Endothelial cell of umbilical vein (primary cell): ENCODE measurements at regions not wholly inside any gene's neighbourhood (a gene's known extent, or its start where the extent isn't known, plus 50 kb on each side); places are given as distances from the start of the nearest gene placed in this dataset.

ENCODE experiments used
- BruUV-seq: library from RNA; stranded (reverse); fragments of 400-500 nt; replicated peaks from 2 replicates; lab custom pipeline; 2021; lab: Mats Ljungman, UMichigan
- CTCF ChIA-PET: fragments of 300-600, 350-600 bp; sonication (Branson Sonifier 250); formaldehyde crosslinking; loops from one replicate; lab custom pipeline; 2021; ENCODE audit warnings: antibody characterized with exemption, inconsistent platforms; lab: Charles Lee
- POLR2A ChIA-PET: fragments of 300-600, 350-600 bp; sonication (Branson Sonifier 250); formaldehyde crosslinking; loops from one replicate; lab custom pipeline; 2021; ENCODE audit warnings: antibody characterized with exemption, inconsistent platforms; lab: Charles Lee
- DNase-seq: peaks from one replicate; pipeline ENCODE4 v3.0.0-alpha.2; 2011; ENCODE audit warnings: low read depth, low spot score
- FAIRE-seq: peaks from 2 replicates; lab custom pipeline; 2011; peaks lifted over from hg19 to GRCh38; lab: Jason Lieb, UNC
- H2AFZ ChIP-seq: 2 replicates; pipeline ENCODE4 v1.6.0; 2012; ENCODE audit warnings: low read depth, low read length, control low read depth, inconsistent platforms
- H3K27ac ChIP-seq: 2 replicates; pipeline ENCODE4 v1.5.1; 2011; ENCODE audit warnings: low read depth, mild to moderate bottlenecking, control low read depth, low read length, moderate library complexity; ENCODE audit not compliant: insufficient read depth
- H3K27me3 ChIP-seq, 2 experiments: 2 replicates each; pipeline versions ENCODE4 v1.6.0 to v1.6.1; 2011; ENCODE audit warnings: low read length in 2 of 2, mixed read lengths in 1 of 2; ENCODE audit not compliant: control insufficient read depth in 2 of 2, insufficient read depth in 2 of 2
- H3K36me3 ChIP-seq, 2 experiments: 2 replicates in 1 of 2; 3 replicates in 1 of 2; pipeline ENCODE4 v1.5.1; 2011; ENCODE audit warnings: low read length in 2 of 2, mild to moderate bottlenecking in 1 of 2, moderate library complexity in 1 of 2; ENCODE audit not compliant: control insufficient read depth in 2 of 2, insufficient read depth in 2 of 2; ENCODE audit errors: extremely low read depth in 1 of 2
- H3K4me1 ChIP-seq: 3 replicates; pipeline ENCODE4 v1.5.1; 2011; ENCODE audit warnings: mild to moderate bottlenecking, low read length; ENCODE audit not compliant: control insufficient read depth, insufficient read depth; ENCODE audit errors: extremely low read depth
- H3K4me2 ChIP-seq: 2 replicates; pipeline ENCODE4 v1.6.1; 2011; ENCODE audit warnings: low read length, control low read depth, mixed read lengths; ENCODE audit not compliant: insufficient read depth
- H3K4me3 ChIP-seq, 3 experiments: fragments of 200-600 bp in 1 of 3; sonication (generic), shearing (Covaris generic) in 1 of 3; replicated peaks in 1 of 3; 2 replicates each; pipeline ENCODE4 v1.5.1; 2011 to 2016; ENCODE audit warnings: control low read depth in 3 of 3, low read length in 3 of 3, mild to moderate bottlenecking in 2 of 3, inconsistent platforms in 1 of 3, low read depth in 1 of 3, moderate library complexity in 1 of 3; ENCODE audit not compliant: insufficient read depth in 1 of 3
- H3K79me2 ChIP-seq: 2 replicates; pipeline ENCODE4 v1.6.0; 2012; ENCODE audit warnings: low read length, inconsistent platforms; ENCODE audit not compliant: control insufficient read depth, insufficient read depth
- H3K9ac ChIP-seq: replicated peaks from 2 replicates; pipeline ENCODE3; 2011; ENCODE audit warnings: low read length, control low read depth; ENCODE audit not compliant: insufficient read depth; ENCODE audit errors: extremely low read depth
- H3K9me1 ChIP-seq: replicated peaks from 3 replicates; pipeline ENCODE4 v1.6.0; 2011; ENCODE audit warnings: mild to moderate bottlenecking, low read length; ENCODE audit not compliant: control insufficient read depth, insufficient read depth; ENCODE audit errors: extremely low read depth
- H3K9me3 ChIP-seq: replicated peaks from 2 replicates; pipeline ENCODE4 v1.5.1; 2012; ENCODE audit warnings: low read length, inconsistent platforms; ENCODE audit not compliant: control insufficient read depth, insufficient read depth
- H4K20me1 ChIP-seq: replicated peaks from 2 replicates; pipeline ENCODE3; 2011; ENCODE audit warnings: mild to moderate bottlenecking, low read length; ENCODE audit not compliant: control insufficient read depth, insufficient read depth; ENCODE audit errors: extremely low read depth
- EZH2 ChIP-seq: IDR thresholded peaks from 2 replicates; pipeline ENCODE4 v1.6.1; 2012; ENCODE audit warnings: borderline replicate concordance, low read depth, mild to moderate bottlenecking, moderate library complexity, low read length, inconsistent platforms; ENCODE audit not compliant: severe bottlenecking
- FOS ChIP-seq: IDR thresholded peaks from 2 replicates; pipeline ENCODE4 v1.6.1; 2011; ENCODE audit warnings: mild to moderate bottlenecking, low read length, moderate library complexity, borderline replicate concordance; ENCODE audit not compliant: insufficient read depth
- GATA2 ChIP-seq: IDR thresholded peaks from 2 replicates; pipeline ENCODE4 v1.7.0; 2011; ENCODE audit warnings: low read depth, mild to moderate bottlenecking, moderate library complexity, mixed read lengths, low read length; ENCODE audit not compliant: insufficient read length, insufficient read depth
- JUN ChIP-seq: IDR thresholded peaks from 2 replicates; pipeline ENCODE4 v1.6.1; 2011; ENCODE audit warnings: borderline replicate concordance, low read depth; ENCODE audit not compliant: insufficient read length, insufficient read depth
- MAX ChIP-seq: IDR thresholded peaks from 2 replicates; pipeline ENCODE4 v1.6.1; 2011; ENCODE audit not compliant: insufficient read depth, insufficient read length
- MYC ChIP-seq: IDR thresholded peaks from one replicate; pipeline ENCODE4 v1.6.1; 2011; ENCODE audit warnings: mild to moderate bottlenecking, low read depth, low read length
- POLR2A ChIP-seq: IDR thresholded peaks from 2 replicates; pipeline ENCODE4 v1.6.1; 2012; ENCODE audit warnings: low read depth, mild to moderate bottlenecking, control low read depth, low read length
- POLR2AphosphoS5 ChIP-seq: IDR thresholded peaks from 2 replicates; pipeline ENCODE4 v1.6.1; 2012; ENCODE audit warnings: low read depth, mild to moderate bottlenecking, control low read depth, low read length, moderate library complexity; ENCODE audit not compliant: insufficient read depth
- dilution Hi-C: fragments of 300-500 bp; cut with MboI; formaldehyde crosslinking; loops from one replicate; pipeline ENCODE4 v1.15.0; 2019; ENCODE audit warnings: low sequenced_read_pairs; ENCODE audit not compliant: extremely low pct_ligation_motif_present
- intact Hi-C: fragments of 100-400 bp; cut with micrococcal nuclease; formaldehyde crosslinking; loops from one replicate; pipeline ENCODE4 v1.10.0; 2022
- TF ChIP-seq, protein P1 (sequence below), 2 donors: IDR thresholded peaks; 1 replicate in 1 of 2; 2 replicates in 1 of 2; pipeline ENCODE4 v1.5.1; 2011; ENCODE audit warnings: low read length in 2 of 2, mild to moderate bottlenecking in 2 of 2, moderate library complexity in 2 of 2, control low read depth in 1 of 2, inconsistent platforms in 1 of 2, low read depth in 1 of 2; ENCODE audit not compliant: insufficient read depth in 1 of 2; ENCODE audit errors: extremely low read depth in 1 of 2

GRCh38 chr20:11045412-11046175 is 371.8 kb upstream of the JAG1 start:
- H2AFZ ChIP-seq: no peak overlapping the region
- H3K9me1 ChIP-seq: no peaks in the 10 kb centered on the region
- H3K27me3 ChIP-seq: no peaks in the 10 kb centered on the region
- BruUV-seq: no TSS peak
- no peak overlapping the region for H3K27ac ChIP-seq
- intact Hi-C loops: no loop called here
- H3K4me1 ChIP-seq: no peaks in the 10 kb centered on the region
- H3K79me2 ChIP-seq: no peaks in the 10 kb centered on the region
- ChIA-PET CTCF (no interaction called here), POLR2A (no interaction called here)
- H3K36me3 ChIP-seq: no peaks in the 10 kb centered on the region
- no peak for FAIRE-seq
- H3K4me3 ChIP-seq: no peak overlapping the region
- dilution Hi-C loops: no loop called here
- DNase-seq: no peak
- TF ChIP-seq POLR2AphosphoS5: no peak
- TF ChIP-seq EZH2: no peak
- TF ChIP-seq MAX: no peak
- no peak for TF ChIP-seq FOS
- TF ChIP-seq MYC: no peak
- no peak for TF ChIP-seq POLR2A
- no peak for TF ChIP-seq JUN
- TF ChIP-seq GATA2: no peak
- TF ChIP-seq, protein P1, sequence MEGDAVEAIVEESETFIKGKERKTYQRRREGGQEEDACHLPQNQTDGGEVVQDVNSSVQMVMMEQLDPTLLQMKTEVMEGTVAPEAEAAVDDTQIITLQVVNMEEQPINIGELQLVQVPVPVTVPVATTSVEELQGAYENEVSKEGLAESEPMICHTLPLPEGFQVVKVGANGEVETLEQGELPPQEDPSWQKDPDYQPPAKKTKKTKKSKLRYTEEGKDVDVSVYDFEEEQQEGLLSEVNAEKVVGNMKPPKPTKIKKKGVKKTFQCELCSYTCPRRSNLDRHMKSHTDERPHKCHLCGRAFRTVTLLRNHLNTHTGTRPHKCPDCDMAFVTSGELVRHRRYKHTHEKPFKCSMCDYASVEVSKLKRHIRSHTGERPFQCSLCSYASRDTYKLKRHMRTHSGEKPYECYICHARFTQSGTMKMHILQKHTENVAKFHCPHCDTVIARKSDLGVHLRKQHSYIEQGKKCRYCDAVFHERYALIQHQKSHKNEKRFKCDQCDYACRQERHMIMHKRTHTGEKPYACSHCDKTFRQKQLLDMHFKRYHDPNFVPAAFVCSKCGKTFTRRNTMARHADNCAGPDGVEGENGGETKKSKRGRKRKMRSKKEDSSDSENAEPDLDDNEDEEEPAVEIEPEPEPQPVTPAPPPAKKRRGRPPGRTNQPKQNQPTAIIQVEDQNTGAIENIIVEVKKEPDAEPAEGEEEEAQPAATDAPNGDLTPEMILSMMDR (IDR thresholded peaks at IDR 0.05; ENCODE audit: extremely low read depth in 1 of 2, insufficient read depth in 1 of 2, low read depth in 1 of 2, low read length in 2 of 2): no peak
- no peaks in the 10 kb centered on the region for H4K20me1 ChIP-seq
- no peaks in the 10 kb centered on the region for H3K9me3 ChIP-seq
- H3K4me2 ChIP-seq: no peak overlapping the region
- H3K9ac ChIP-seq: no peak overlapping the region
